ENCODE measurements at regions not wholly inside any gene's neighbourhood (a gene's known extent, or its start where the extent isn't known, plus 50 kb on each side); places are given as distances from the start of the nearest gene placed in this dataset.
A peak's percentile ranks its signal among the peaks of the same experiment; 100 is the strongest.

GRCh38 chr4:129806986-129807385 is 711.0 kb downstream of the C4orf33 start:
- POLR2A ChIA-PET, result no interaction called here
- CTCF ChIA-PET, result no interaction called here
- DNase-seq (ENCODE audit: extremely low spot score), result no peak

GRCh38 chr4:129808242-129808641 is 712.3 kb downstream of the C4orf33 start:
- CTCF ChIA-PET, result no interaction called here

More at GRCh38 chr4:129806986-129807385, 711.0 kb downstream of the C4orf33 start:
- TF ChIP-seq SP1 (IDR thresholded peaks at IDR 0.05) (no peak), TARDBP (IDR thresholded peaks at IDR 0.05) (no peak), BHLHE40 (IDR thresholded peaks at IDR 0.05; ENCODE audit: borderline replicate concordance) (no peak), FOXA1 (IDR thresholded peaks at IDR 0.05) (no peak), L3MBTL2 (conservative IDR thresholded peaks at IDR 0.05) (no peak), NFRKB (IDR thresholded peaks at IDR 0.05) (no peak), FOXM1 (IDR thresholded peaks at IDR 0.05; ENCODE audit: borderline replicate concordance) (no peak), LEF1 (IDR thresholded peaks at IDR 0.05; ENCODE audit: borderline replicate concordance) (no peak), FOXK2 (IDR thresholded peaks at IDR 0.05) (no peak), SUZ12 (IDR thresholded peaks at IDR 0.05) (no peak), HDGF (IDR thresholded peaks at IDR 0.05; ENCODE audit: borderline replicate concordance) (no peak), ELF4 (IDR thresholded peaks at IDR 0.05) (no peak), ARNT (IDR thresholded peaks at IDR 0.05) (no peak), CTBP1 (IDR thresholded peaks at IDR 0.05; ENCODE audit: borderline replicate concordance) (no peak), ZNF384 (IDR thresholded peaks at IDR 0.05) (no peak)
- TF ChIP-seq, protein P1, sequence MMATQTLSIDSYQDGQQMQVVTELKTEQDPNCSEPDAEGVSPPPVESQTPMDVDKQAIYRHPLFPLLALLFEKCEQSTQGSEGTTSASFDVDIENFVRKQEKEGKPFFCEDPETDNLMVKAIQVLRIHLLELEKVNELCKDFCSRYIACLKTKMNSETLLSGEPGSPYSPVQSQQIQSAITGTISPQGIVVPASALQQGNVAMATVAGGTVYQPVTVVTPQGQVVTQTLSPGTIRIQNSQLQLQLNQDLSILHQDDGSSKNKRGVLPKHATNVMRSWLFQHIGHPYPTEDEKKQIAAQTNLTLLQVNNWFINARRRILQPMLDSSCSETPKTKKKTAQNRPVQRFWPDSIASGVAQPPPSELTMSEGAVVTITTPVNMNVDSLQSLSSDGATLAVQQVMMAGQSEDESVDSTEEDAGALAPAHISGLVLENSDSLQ (IDR thresholded peaks at IDR 0.05), result no peak

DNA sequence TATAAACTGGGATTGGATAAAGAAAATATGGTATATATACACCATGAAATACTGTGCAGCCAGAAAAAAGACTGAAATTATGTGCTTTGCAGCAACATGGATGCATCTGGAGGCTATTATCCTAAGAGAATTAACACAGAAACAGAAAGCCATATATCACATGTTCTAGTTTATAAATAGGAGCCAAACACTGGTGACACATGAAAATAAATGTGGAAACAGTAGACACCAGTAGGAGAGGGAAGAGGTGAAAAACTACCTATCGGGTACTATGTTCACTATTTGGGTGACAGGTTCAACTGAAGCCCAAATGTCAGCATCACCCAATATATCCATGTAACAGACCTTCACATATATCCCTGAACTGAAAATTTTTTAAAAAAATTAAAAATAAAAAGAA is 725.1 kb downstream of the C4orf33 start:
- DNase-seq (ENCODE audit: extremely low spot score), result no peak
- POLR2A ChIA-PET, result no interaction called here
- CTCF ChIA-PET, result no interaction called here
- no peak for TF ChIP-seq ZNF384 (IDR thresholded peaks at IDR 0.05)
- TF ChIP-seq HDGF (IDR thresholded peaks at IDR 0.05; ENCODE audit: borderline replicate concordance), result no peak
- no peak for TF ChIP-seq FOXA1 (IDR thresholded peaks at IDR 0.05)
- no peak for TF ChIP-seq LEF1 (IDR thresholded peaks at IDR 0.05; ENCODE audit: borderline replicate concordance)
- TF ChIP-seq SP1 (IDR thresholded peaks at IDR 0.05), result no peak
- no peak for TF ChIP-seq FOXK2 (IDR thresholded peaks at IDR 0.05)
- TF ChIP-seq NFRKB (IDR thresholded peaks at IDR 0.05), result no peak
- TF ChIP-seq BHLHE40 (IDR thresholded peaks at IDR 0.05; ENCODE audit: borderline replicate concordance), result no peak
- no peak for TF ChIP-seq CTBP1 (IDR thresholded peaks at IDR 0.05; ENCODE audit: borderline replicate concordance)
- TF ChIP-seq SUZ12 (IDR thresholded peaks at IDR 0.05), result no peak
- TF ChIP-seq L3MBTL2 (conservative IDR thresholded peaks at IDR 0.05), result no peak
- no peak for TF ChIP-seq ELF4 (IDR thresholded peaks at IDR 0.05)
- no peak for TF ChIP-seq FOXM1 (IDR thresholded peaks at IDR 0.05; ENCODE audit: borderline replicate concordance)
- TF ChIP-seq TARDBP (IDR thresholded peaks at IDR 0.05), result no peak
- TF ChIP-seq, protein P1 (IDR thresholded peaks at IDR 0.05), result no peak
- no peak for TF ChIP-seq ARNT (IDR thresholded peaks at IDR 0.05)

More at GRCh38 chr4:129808242-129808641, 712.3 kb downstream of the C4orf33 start:
- POLR2A ChIA-PET, result no interaction called here
- no peak for TF ChIP-seq FOXK2 (IDR thresholded peaks at IDR 0.05)
- TF ChIP-seq LEF1 (IDR thresholded peaks at IDR 0.05; ENCODE audit: borderline replicate concordance), result no peak
- TF ChIP-seq, protein P1 (IDR thresholded peaks at IDR 0.05), result no peak
- no peak for TF ChIP-seq SUZ12 (IDR thresholded peaks at IDR 0.05)
- no peak for TF ChIP-seq TARDBP (IDR thresholded peaks at IDR 0.05)
- no peak for TF ChIP-seq ZNF384 (IDR thresholded peaks at IDR 0.05)
- TF ChIP-seq BHLHE40 (IDR thresholded peaks at IDR 0.05; ENCODE audit: borderline replicate concordance), result no peak
- no peak for TF ChIP-seq ARNT (IDR thresholded peaks at IDR 0.05)
- TF ChIP-seq ELF4 (IDR thresholded peaks at IDR 0.05), result no peak
- TF ChIP-seq HDGF (IDR thresholded peaks at IDR 0.05; ENCODE audit: borderline replicate concordance), result no peak
- no peak for TF ChIP-seq FOXM1 (IDR thresholded peaks at IDR 0.05; ENCODE audit: borderline replicate concordance)
- no peak for TF ChIP-seq FOXA1 (IDR thresholded peaks at IDR 0.05)
- no peak for TF ChIP-seq SP1 (IDR thresholded peaks at IDR 0.05)
- no peak for TF ChIP-seq NFRKB (IDR thresholded peaks at IDR 0.05)
- no peak for TF ChIP-seq CTBP1 (IDR thresholded peaks at IDR 0.05; ENCODE audit: borderline replicate concordance)
- DNase-seq (ENCODE audit: extremely low spot score), result no peak

DNA sequence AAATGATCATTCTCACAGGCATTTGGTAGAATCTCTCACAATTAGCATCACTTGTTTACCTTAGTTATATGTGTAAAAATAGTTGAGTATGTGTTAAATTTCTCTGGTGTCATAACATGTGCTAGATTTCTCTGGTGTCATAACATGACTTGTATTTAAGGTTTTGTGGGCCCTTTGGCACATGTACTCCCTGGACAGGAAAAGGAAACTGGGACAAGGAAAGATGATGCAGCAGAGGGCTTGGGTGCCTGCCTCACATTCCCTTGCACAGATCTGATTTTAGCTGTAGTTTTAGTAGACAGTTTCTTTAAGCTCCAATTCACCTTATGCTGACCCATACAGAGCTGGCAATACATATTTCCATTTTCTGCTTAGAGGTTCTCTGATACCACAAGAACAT is 726.0 kb downstream of the C4orf33 start:
- TF ChIP-seq SUZ12 (IDR thresholded peaks at IDR 0.05) (no peak), CTBP1 (IDR thresholded peaks at IDR 0.05; ENCODE audit: borderline replicate concordance) (no peak), LEF1 (IDR thresholded peaks at IDR 0.05; ENCODE audit: borderline replicate concordance) (no peak), TARDBP (IDR thresholded peaks at IDR 0.05) (no peak), FOXA1 (IDR thresholded peaks at IDR 0.05) (no peak)
- TF ChIP-seq, protein P1 (IDR thresholded peaks at IDR 0.05), result no peak
- CTCF ChIA-PET, result no interaction called here
- DNase-seq (ENCODE audit: extremely low spot score), result no peak
- POLR2A ChIA-PET, result no interaction called here

DNA sequence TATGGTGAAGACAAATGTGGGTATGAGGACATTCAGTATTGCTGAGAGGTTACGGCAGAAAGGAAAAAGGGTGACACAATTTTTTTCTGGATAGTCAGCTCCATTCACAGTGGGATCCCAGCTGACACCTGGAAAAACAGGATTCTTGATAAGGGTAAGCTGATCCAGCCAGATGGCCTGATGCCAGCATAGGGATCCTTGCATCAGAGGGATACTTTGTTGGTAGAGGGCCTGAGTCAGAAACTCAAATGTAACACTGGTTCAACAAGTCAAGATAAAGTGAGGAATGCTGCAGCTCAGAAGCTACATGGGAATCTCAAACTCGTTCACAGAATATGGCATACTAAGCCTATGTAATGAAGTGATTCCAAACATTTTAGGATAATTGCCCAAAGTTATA is 726.7 kb downstream of the C4orf33 start:
- ChIA-PET POLR2A (no interaction called here), CTCF (no interaction called here)
- TF ChIP-seq, protein P1 (IDR thresholded peaks at IDR 0.05), result no peak
- TF ChIP-seq NFRKB (IDR thresholded peaks at IDR 0.05) (no peak), L3MBTL2 (conservative IDR thresholded peaks at IDR 0.05) (no peak), FOXM1 (IDR thresholded peaks at IDR 0.05; ENCODE audit: borderline replicate concordance) (no peak), HDGF (IDR thresholded peaks at IDR 0.05; ENCODE audit: borderline replicate concordance) (no peak), FOXK2 (IDR thresholded peaks at IDR 0.05) (no peak), TARDBP (IDR thresholded peaks at IDR 0.05) (no peak), LEF1 (IDR thresholded peaks at IDR 0.05; ENCODE audit: borderline replicate concordance) (no peak)
- peak; percentile 24 for DNase-seq (ENCODE audit: extremely low spot score)

Measured in HEK293T (cell line).